Small intestine (tissue), 7 donors: ENCODE measurements at regions not wholly inside any gene's neighbourhood (a gene's known extent, or its start where the extent isn't known, plus 50 kb on each side); places are given as distances from the start of the nearest gene placed in this dataset.

ENCODE experiments used
- DNase-seq, 2 donors: peaks; one replicate each; pipeline versions ENCODE4 v3.0.0 to v3.0.0-alpha.2; 2013
- FAIRE-seq: peaks from 2 replicates; lab custom pipeline; 2012; peaks lifted over from hg19 to GRCh38; lab: Jason Lieb, UNC
- H3K27ac ChIP-seq, 3 donors: one replicate each; pipeline ENCODE4 v1.5.1; 2013; ENCODE audit warnings: low read length in 2 of 3, mild to moderate bottlenecking in 2 of 3, control low read depth in 1 of 3, inconsistent platforms in 1 of 3, low read depth in 1 of 3, moderate library complexity in 1 of 3
- H3K27me3 ChIP-seq, 3 donors: one replicate each; pipeline ENCODE4 v1.6.1; 2013; ENCODE audit warnings: low read length in 3 of 3, inconsistent platforms in 1 of 3; ENCODE audit not compliant: control insufficient read depth in 3 of 3, insufficient read depth in 3 of 3
- H3K36me3 ChIP-seq, 3 donors: one replicate each; pipeline ENCODE4 v1.6.1; 2013; ENCODE audit warnings: low read length in 3 of 3, inconsistent platforms in 1 of 3, low read depth in 1 of 3, mild to moderate bottlenecking in 1 of 3, moderate library complexity in 1 of 3; ENCODE audit not compliant: control insufficient read depth in 3 of 3, insufficient read depth in 2 of 3
- H3K4me1 ChIP-seq, 3 donors: one replicate each; pipeline ENCODE4 v1.6.1; 2013; ENCODE audit warnings: low read length in 2 of 3, inconsistent platforms in 1 of 3, low read depth in 1 of 3, mild to moderate bottlenecking in 1 of 3, moderate library complexity in 1 of 3; ENCODE audit not compliant: control insufficient read depth in 3 of 3, insufficient read depth in 2 of 3
- H3K4me3 ChIP-seq, 3 donors: one replicate each; pipeline ENCODE4 v1.5.1; 2013; ENCODE audit warnings: low read length in 3 of 3, control low read depth in 1 of 3, inconsistent platforms in 1 of 3, low read depth in 1 of 3, mild to moderate bottlenecking in 1 of 3, moderate library complexity in 1 of 3
- H3K9me3 ChIP-seq, 2 donors: one replicate each; pipeline ENCODE4 v1.6.1; 2013; ENCODE audit warnings: low read depth in 1 of 2, low read length in 1 of 2; ENCODE audit not compliant: control insufficient read depth in 2 of 2, insufficient read depth in 1 of 2
- WGBS, 3 donors: extraction: QIAGEN DNeasy Blood & Tissue Kit; methylation state at CpG; one replicate each; pipeline ENCODE4 v1.1.7; 2013; 5-methylcytosine and 5-hydroxymethylcytosine counted together
- donor health status: healthy with polysubstance abuse.
- donor health status: control.
- donor health status: control.
- donor health status: Bipolar disorder and iron deficiency.
- donor health status: healthy.

DNA sequence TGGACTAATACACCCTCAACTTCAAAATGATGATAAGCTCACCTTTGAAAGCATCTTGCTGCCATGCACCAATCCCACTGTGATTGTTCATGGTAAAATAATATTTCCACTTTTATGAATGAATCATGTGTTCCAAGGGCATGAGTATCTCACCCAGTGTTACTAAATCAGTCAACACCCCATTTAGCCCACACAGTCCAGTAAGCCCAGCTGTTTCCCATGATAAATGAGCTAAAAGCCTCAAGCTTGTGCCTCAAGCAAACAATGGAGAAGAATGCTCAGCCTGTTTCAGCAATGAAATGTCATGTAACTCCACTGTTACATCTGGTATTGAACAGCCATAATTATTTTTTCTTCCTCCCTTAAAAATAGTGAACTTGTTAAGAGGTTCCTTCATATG is 442.5 kb downstream of the XPNPEP1 start:
- H3K9me3 ChIP-seq = no peaks in the 10 kb centered on the region
- H3K4me3 ChIP-seq = no peak overlapping the region
- H3K4me1 ChIP-seq = no peaks in the 10 kb centered on the region
- DNase-seq (no peak), FAIRE-seq (no peak)
- peaks cover 0 to 2% (median 0%) of the 10 kb centered on the region in 3 donors for H3K27me3 ChIP-seq
- no peak overlapping the region for H3K27ac ChIP-seq
- H3K36me3 ChIP-seq = no peaks in the 10 kb centered on the region

DNA sequence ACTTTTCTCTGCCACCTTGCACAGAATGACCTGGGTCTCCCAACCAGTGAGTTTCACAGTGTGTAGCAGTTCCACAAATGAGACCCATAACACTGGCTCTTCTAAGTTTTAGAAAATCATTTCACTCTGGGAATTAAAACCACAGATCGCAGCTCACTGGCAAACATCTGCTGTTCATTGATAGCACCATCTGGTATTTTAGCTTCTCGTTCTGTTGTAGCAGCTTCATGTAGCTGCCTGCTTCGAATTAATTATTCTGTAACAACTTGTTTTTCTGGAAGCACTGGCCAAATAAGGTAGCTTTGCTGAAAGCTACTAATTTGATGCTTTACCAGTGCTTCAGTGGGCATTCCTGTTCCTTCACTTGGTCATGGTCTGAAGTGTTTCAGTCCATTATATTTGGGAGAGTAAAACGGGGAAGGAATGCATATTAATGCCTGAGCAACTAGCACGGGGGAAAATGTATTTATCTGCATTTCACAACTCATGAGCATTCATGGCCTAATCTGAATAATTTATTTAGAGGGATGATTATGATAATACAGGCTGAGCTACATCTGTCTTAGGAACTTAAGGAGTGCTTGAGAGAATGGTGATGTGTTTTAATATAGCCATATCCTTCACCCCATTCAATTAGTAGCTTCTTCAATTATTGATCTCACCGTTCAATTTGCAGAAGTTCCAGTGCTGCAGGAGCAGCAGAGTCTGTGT is 447.4 kb downstream of the XPNPEP1 start:
- Histone ChIP-seq H3K36me3 (no peaks in the 10 kb centered on the region), H3K4me1 (no peaks in the 10 kb centered on the region), H3K27me3 (peaks cover 0 to 2% (median 0%) of the 10 kb centered on the region in 3 donors), H3K4me3 (no peak overlapping the region), H3K9me3 (no peaks in the 10 kb centered on the region), H3K27ac (no peak overlapping the region)
- DNase-seq (no peak), FAIRE-seq (no peak)
- 57 to 63% (median 62%) methylated on average over 6 of the region's 6 CpGs for WGBS, 3 donors

GRCh38 chr10:109474812-109475211 is 448.5 kb downstream of the XPNPEP1 start:
- Histone ChIP-seq H3K27me3 (peaks cover 0 to 2% (median 0%) of the 10 kb centered on the region in 3 donors), H3K4me3 (no peak overlapping the region), H3K27ac (no peak overlapping the region), H3K4me1 (no peaks in the 10 kb centered on the region), H3K9me3 (no peaks in the 10 kb centered on the region), H3K36me3 (no peaks in the 10 kb centered on the region)
- no peak for DNase-seq
- FAIRE-seq = no peak
- WGBS, 3 donors = 22 to 30% (median 23%) methylated on average over 4 of the region's 4 CpGs

DNA sequence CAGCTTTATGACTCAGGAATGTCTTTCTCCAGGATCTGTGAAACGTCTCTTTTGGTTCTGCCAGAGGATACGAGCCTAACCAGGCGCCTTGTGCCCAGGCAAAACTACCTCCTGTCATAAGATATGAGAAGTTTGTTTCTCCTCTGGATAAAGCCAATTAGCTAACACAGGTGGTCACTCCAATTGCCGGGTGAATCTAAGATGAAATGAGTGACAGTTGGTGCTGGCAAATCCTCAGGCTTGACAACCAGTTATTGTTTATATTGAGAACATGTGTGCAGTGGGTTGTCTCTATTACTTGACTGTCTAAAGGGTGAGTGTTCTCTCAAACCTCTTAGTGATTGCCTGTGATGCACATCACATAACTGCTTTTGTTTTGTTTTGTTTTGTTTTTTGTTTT is 449.1 kb downstream of the XPNPEP1 start:
- FAIRE-seq = no peak
- Histone ChIP-seq H3K27ac (no peak overlapping the region), H3K36me3 (no peaks in the 10 kb centered on the region), H3K4me1 (no peaks in the 10 kb centered on the region), H3K9me3 (no peaks in the 10 kb centered on the region), H3K4me3 (no peak overlapping the region), H3K27me3 (peaks cover 0 to 2% (median 0%) of the 10 kb centered on the region in 3 donors)
- DNase-seq = no peak
- 41 to 50% (median 43%) methylated on average over 4 of the region's 4 CpGs for WGBS, 3 donors

DNA sequence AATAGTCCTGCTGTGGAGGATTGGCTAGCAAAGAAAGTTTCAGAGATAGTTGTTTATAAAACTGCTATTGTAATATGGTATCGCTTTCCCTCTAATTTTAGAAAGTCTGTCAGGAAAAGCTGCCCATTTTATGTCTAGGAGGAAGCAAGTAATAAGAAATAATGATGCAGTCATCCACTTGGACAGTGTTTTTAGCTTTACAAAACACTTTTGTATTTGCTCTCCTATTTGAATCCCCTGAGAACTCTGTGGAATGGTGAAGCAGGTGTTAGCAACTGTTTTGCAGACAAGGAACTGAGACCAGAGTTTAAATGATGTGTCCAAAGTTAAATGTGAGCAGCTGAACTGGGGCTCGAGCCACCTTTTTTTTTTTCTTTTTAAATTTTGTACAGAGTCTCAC is 455.8 kb downstream of the XPNPEP1 start:
- Histone ChIP-seq H3K9me3 (no peaks in the 10 kb centered on the region), H3K4me1 (no peaks in the 10 kb centered on the region), H3K27ac (no peak overlapping the region), H3K4me3 (no peak overlapping the region), H3K27me3 (no peaks in the 10 kb centered on the region), H3K36me3 (no peaks in the 10 kb centered on the region)
- FAIRE-seq (no peak), DNase-seq (no peak)
- WGBS, 3 donors = 64 to 77% (median 67%) methylated on average over 2 of the region's 2 CpGs

DNA sequence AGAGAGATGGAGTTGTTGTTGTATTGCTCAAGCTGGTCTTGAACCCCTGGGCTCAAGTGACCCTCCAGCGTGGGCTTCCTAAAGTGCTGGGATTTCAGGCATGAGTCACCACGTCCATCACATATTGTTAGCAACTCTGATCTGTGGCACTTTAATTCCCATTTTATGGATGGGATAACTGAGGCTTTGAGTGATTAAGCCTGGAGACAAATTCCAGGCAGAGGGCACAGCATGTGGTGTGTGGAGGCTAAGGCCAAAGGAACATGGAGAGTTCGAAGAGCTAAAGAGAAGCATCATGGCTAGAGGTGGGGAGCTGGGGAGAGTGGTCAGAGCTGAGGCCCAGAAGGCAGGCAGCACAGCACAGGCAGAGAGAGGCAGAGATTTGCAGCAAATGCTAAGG is 458.4 kb downstream of the XPNPEP1 start:
- Histone ChIP-seq H3K4me1 (no peaks in the 10 kb centered on the region), H3K27ac (no peak overlapping the region), H3K27me3 (no peaks in the 10 kb centered on the region), H3K4me3 (no peak overlapping the region), H3K36me3 (no peaks in the 10 kb centered on the region), H3K9me3 (no peaks in the 10 kb centered on the region)
- WGBS, 3 donors = 57 to 84% (median 68%) methylated on average over 3 of the region's 3 CpGs
- DNase-seq (no peak), FAIRE-seq (no peak)

GRCh38 chr10:109457302-109457638 is 466.0 kb downstream of the XPNPEP1 start:
- FAIRE-seq = no peak
- no peak for DNase-seq
- H3K9me3 ChIP-seq = peaks cover 0 to 5% of the 10 kb centered on the region in 2 donors
- H3K4me3 ChIP-seq = no peak overlapping the region
- 12 to 32% (median 24%) methylated on average over 9 of the region's 9 CpGs for WGBS, 3 donors
- H3K27me3 ChIP-seq = peaks cover 2 to 26% (median 14%) of the 10 kb centered on the region in 3 donors
- H3K4me1 ChIP-seq = no peaks in the 10 kb centered on the region
- no peaks in the 10 kb centered on the region for H3K36me3 ChIP-seq
- H3K27ac ChIP-seq = no peak overlapping the region

- Histone ChIP-seq H3K9me3 (peaks cover 0 to 5% of the 10 kb centered on the region in 2 donors), H3K36me3 (no peaks in the 10 kb centered on the region), H3K27ac (no peak overlapping the region), H3K4me1 (no peaks in the 10 kb centered on the region), H3K4me3 (peak overlapping the region in 1 of 3 donors; percentile 3), H3K27me3 (peaks cover 2 to 26% (median 14%) of the 10 kb centered on the region in 3 donors)
- FAIRE-seq = no peak
- DNase-seq = peak in 1 of 2 donors; percentile 7
- WGBS, 3 donors = 4 to 22% (median 13%) methylated on average over 37 to 59 of the region's 59 CpGs
These were observed 466.6 kb downstream of the XPNPEP1 start for GRCh38 chr10:109456566-109457301.
